ENCODE measurements at regions not wholly inside any gene's neighbourhood (a gene's known extent, or its start where the extent isn't known, plus 50 kb on each side); places are given as distances from the start of the nearest gene placed in this dataset.

GRCh38 chr2:55973673-55974072 is 50.1 kb upstream of the EFEMP1 start:
- DNase-seq, result no peak

- no peak for DNase-seq
These were observed 53.1 kb upstream of the EFEMP1 start for GRCh38 chr2:55976681-55977080.

- DNase-seq, result no peak
These were observed 61.8 kb upstream of the EFEMP1 start for GRCh38 chr2:55985406-55985805.

- no peak for DNase-seq
These were observed 62.4 kb upstream of the EFEMP1 start for GRCh38 chr2:55986001-55986400.

DNA sequence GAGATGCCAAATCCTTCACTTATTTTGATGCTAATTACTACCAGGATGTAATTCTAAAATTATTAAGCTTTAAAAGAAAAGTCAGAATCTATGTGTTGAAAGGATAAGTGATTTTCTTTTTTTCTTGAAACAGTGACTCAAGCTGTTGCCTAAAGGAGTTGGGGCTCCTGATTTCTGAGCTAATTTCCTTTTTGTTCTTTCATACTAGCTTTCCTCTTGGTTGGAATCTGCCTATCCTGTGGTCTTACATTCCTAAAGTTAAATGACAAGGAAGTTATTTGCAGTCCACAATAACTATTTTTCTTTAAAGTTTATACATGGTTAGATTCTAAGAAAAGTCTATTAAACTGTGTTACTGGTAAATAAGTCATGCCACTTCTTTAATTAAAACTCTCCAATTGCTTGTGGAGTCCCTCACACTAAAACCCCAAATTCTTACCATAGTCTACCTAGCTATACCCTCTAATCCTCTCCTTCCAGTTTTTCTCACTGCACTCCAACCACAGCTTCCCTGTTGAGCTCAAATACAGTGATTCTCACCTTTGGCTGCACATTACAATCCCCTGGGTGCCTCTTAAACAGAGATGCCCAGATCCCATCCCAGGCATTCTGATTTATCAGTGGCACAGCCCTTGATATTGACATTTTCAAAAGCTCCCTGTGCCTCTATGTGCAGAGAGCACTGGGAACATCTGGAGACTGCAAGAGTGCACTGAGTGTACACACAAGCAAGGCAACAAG is 63.3 kb upstream of the EFEMP1 start:
- DNase-seq, result no peak

DNA sequence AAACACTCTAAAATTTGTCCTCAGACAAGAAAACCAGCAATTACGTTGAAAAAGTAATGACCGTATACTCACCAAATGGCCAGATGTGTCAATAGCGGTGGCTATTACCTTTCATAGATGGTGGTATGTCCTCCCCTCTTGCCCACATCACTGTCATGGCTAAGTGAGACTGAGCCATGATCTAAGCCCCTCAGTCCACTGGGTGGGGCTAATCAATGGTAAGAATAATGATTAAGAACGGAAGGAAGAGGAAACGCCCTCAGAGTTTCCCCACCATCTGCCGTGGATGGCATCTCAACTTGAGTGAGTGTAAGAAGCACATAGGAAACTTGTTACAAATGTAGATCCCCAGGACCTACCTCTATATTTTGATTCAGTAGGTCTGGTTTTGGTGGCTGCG is 65.8 kb upstream of the EFEMP1 start:
- DNase-seq, result no peak

DNA sequence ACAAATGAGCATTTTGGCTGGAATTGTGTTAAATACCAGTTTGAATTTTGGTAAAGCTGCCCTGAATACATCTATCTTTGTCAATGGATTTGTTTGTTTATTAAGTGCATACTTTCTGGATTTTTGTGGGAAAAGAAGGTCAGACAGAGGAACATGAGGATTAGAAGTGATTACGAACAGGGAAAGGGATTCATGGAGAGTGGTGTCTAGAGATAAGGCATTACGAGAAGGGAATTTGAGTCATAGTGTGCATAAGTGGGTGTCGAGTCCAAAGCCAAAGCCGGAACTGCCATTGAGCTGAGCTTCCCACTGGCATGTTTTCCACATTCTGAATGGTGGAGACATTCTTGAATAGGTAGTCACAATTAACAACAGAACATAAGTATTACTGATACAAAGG is 68.9 kb upstream of the EFEMP1 start:
- no peak for DNase-seq

DNA sequence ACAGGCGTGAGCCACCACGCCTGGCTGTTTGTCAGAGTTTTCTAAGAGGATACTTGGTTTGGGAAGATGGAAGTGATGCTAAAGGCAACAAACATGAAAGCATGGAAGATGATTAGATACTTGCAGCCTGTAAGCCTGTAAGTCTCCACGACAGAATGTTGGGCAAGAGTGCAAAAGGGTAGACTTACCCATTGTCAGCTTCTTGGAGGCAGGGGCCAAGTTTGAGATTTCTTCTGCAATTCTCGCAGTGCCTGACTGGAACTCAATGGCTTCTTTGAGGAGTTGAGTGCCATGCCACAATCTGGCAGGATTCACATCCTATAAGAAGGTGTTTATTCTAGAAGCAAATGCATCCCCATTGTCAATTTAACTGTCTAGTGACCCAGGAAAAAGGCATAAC is 70.1 kb upstream of the EFEMP1 start:
- DNase-seq, result no peak

DNA sequence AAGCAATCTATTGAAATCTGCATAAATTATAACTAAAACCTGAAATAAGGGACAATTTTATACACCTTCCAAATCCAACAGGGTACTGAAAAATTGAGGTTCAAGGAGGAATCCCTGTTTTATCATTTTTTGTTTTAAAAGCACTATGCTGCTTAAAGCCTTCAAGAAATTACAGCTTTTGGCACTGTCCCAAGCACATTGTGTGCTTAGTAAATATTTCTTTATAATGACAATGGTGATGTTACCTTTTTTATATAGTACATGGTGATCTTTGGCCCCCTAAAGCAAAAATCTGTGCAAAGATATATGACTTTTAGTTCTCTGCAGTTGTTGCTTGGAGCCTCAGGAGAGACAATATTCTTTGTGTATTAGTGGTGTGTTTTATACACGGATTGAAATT is 71.6 kb upstream of the EFEMP1 start:
- DNase-seq, result no peak

DNA sequence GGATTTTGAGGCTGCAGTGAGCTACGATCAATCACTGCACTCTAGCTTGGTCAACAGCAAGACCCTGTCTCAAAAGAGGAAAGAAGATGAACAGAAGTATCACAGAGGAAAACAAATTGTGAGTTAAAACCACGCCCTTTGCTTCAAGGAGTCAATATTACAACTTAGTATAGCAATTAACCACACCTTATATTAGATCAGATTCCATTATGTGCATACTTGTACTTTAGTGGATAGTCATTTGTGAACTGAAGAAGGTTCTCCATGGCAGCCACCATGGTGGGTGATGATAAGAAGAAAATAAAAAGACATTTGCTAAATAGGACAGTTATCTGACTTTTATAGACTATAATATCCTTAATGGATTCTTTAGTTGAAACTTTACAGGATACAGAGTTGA is 72.3 kb upstream of the EFEMP1 start:
- DNase-seq, result no peak

GRCh38 chr2:55999231-55999630 is 75.6 kb upstream of the EFEMP1 start:
- no peak for DNase-seq

DNA sequence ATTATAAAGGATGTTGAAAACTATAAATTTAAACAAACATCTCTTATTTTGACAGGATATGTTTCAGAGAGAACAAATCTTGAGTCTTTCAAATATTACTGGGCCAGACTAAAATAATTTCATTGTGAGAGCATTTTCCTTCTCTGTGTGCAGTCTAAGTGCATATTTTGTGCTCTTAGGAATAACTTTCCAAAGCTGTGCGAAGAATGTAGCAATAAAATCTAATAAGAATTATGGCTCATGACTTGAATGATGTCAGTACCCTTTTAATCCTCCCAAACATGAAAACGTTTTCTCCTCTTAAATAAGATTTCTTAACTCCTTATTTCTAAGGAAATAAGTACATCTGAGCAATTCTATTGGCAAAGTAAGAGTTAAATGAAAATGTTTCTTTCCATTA is 76.2 kb upstream of the EFEMP1 start:
- no peak for DNase-seq

GRCh38 chr2:56001947-56002346 is 78.4 kb upstream of the EFEMP1 start:
- no peak for DNase-seq

DNA sequence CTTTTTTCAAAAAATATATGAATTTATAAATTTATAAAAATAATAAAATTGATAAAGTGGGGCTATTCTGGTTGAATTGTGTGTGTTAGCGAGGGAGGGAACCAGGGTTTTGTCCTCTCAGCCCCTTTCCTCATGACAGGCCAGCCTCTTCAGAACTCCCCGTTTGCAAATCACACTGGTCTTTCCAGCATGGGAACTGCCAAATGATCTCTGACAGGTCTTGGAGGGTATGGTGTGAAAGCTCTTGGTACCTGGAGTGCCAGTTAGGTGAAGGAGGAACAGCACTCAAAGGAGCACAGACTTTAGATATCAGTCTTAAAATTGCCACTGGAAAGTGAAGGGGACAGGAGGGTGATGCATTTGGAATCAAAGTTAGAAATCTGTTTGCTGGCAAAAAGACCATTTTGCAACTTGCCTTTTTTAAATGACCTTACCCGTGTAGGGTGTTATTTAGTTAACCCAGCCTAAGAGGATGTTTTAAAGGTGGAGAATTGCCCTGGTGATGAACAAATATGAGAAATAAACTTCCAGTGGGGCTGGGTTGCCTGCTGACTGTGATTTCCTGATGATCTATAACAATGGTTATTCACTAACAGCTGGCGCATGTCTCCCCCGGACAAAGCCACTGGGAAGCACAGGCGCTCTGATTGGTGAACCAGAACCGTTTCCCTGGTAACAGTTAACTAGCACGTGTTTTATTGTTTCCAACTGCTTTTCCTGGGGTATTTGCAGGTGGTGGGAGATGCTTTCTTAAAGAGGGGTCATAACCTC is 85.3 kb upstream of the EFEMP1 start:
- DNase-seq, result peak in 11 of 14 donors; percentile 5 to 61 (median 48)

DNA sequence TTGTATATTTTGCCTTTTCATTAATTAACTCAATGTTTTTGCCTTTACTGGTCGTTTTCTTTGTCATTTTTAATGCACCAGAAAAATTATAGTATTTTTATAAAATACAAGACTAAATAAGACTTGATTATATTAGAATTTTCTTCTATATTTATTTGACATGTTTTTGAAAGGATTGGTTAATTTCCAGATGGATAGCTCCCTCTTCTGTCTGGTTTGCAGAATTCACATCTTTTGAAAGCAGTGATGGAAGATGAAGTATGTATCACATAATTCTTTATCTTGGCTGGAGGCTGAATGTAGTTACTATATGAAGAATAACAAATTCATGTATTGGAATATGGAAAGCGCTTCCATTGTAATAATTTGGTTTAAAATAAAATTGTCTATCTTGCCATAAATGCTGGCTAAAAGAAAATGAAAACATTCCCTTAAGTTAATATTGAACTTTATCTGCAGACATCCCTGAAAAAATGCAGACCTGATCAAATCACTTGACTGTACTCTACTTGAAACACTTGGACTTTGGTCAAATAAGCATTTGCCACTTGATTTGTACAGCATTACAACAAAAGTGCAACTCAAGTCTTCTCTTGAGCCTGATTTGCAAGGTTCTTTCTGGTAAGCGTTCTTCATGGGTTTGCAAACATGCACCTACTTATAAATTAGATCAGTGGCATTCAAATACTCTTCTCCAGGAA is 86.3 kb upstream of the EFEMP1 start:
- no peak for DNase-seq

DNA sequence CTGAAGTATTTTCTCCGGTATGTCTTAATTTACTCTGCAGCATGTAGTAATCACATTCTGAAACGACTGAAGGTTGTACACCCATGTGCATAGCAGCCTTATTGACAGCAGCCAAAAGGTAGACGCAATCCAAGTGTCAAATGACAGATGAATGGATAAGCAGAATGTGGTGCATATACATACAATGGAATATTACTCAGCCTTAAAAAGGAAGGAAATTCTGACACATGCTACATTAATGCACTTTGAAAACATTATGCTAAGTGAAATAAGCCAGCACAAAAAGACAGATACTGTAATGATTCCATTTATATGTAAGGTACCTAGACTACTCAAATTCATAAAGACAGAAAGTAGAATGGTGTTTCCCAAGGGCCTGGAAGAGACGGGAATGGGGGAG is 88.0 kb upstream of the EFEMP1 start:
- no peak for DNase-seq

DNA sequence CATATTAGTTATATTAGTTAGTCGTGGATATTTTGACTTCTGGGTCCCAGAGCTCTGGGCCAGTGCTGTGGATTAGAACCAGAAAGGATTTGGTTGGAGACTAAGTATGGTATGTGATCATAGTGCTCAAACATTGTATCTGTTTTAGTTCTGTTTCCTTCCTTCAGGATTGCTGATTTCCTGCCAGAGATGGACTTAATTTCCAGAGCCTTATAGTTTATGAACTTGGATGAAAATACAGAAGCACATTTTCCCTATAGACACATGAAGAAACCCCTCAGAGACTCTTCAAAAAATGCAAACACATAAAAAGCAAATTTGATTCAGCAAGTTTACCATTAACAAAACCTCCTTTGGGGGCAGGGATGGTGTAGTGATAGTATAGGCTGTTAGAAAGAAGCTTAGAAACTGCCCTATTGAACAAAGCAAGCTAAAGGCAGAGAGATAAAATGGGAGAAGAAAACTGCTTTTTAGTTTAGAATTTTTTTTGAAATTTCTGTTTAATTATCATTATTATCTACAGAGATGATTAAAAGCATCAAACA is 88.7 kb upstream of the EFEMP1 start:
- no peak for DNase-seq

- no peak for DNase-seq
These were observed 89.9 kb upstream of the EFEMP1 start for GRCh38 chr2:56013475-56013874.

DNA sequence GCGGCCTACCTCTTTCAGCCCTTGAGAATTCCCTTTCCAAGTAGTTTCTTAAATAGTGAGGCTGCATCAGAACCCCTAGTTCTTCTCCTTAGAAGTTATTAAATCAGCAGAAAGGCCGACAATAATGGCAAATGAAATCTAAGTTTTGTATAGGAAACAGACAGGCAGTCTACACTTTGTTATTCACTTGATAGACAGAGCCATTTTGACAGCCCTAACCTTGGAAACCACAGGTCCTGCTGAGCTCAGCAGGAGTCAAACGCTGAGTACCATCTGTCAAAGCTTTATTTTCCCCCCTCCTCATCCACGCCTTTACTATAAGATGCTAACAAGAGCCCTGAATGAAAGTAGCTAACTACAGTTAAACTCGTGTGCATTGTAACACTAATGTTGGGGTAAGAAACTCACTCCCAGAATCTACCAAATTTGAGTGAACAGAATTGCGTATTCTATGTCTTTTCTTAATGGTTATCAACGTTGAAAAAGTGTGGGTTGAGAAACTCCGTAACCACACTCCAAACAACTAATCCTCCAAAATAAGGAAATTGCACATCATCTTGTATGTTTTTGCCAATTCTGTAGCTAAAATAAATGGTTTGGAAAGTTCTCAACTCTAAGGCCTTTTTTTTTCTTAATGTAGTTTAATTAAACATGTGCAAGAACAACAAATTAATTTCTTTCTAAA is 90.6 kb upstream of the EFEMP1 start:
- DNase-seq, result no peak

DNA sequence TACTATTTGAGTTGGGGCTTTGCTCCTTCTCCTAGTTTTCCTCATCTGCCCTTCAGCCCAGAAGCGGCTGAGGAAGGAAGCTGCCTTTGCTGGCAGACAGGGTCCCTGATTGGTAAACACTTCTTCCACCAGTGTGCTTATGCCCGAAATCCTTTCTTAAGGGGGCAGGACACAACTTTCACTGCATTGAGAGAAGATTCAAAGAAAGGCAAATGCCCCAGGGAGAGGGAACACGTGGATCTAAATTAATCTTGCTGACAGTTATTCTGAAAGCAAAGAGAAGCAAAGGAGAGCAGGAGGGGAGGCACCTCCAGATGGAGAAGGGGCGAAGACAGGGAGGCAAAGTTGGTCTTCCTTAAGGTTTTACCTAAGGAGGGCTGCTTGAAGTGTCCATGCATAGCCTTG is 92.1 kb upstream of the EFEMP1 start:
- DNase-seq, result no peak

GRCh38 chr2:56017784-56018183 is 94.2 kb upstream of the EFEMP1 start:
- no peak for DNase-seq

- DNase-seq, result no peak
These were observed 94.7 kb upstream of the EFEMP1 start for GRCh38 chr2:56018267-56018666.

DNA sequence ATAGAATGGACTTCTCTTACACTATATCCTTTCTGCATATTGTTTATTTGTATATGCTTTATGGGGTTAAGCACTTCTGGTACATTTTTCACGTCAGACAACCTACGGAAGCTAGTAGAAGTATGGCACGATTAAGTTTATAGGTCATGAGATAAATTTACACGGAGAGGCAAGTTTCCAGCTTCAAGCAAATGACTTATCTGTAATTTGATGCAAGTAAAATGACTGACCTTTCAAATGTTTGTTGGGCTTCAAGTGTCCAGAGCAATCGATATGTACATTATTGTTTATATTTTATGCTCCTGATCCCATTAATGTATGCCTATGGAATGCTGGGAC is 97.5 kb upstream of the EFEMP1 start:
- DNase-seq, result no peak
